Activated T-cell treated with anti-CD3 and anti-CD28 coated beads for 4 hours (primary cell): ENCODE measurements at regions not wholly inside any gene's neighbourhood (a gene's known extent, or its start where the extent isn't known, plus 50 kb on each side); places are given as distances from the start of the nearest gene placed in this dataset.
"Not testable (repeated sequence)": the region's sequence is repeated elsewhere in the genome, so short reads cannot be mapped to it uniquely, and the experiment has no call there.

ENCODE experiments used
- DNase-seq: peaks from one replicate; pipeline ENCODE4 v3.0.0-alpha.2; 2020

GRCh38 chr1:228994676-228995594 is 259.7 kb downstream of the RHOU start:
- no peak for DNase-seq

- no peak for DNase-seq
These were observed 261.0 kb downstream of the RHOU start for GRCh38 chr1:228996281-228996680.

- DNase-seq: no peak
These were observed 262.5 kb downstream of the RHOU start for GRCh38 chr1:228997721-228998144.

- no peak for DNase-seq
These were observed 262.9 kb downstream of the RHOU start for GRCh38 chr1:228998179-228998578.

- DNase-seq: no peak
These were observed 264.3 kb downstream of the RHOU start for GRCh38 chr1:228999446-229000170.

- DNase-seq: no peak
These were observed 264.9 kb downstream of the RHOU start for GRCh38 chr1:229000187-229000586.

- DNase-seq: no peak
These were observed 266.3 kb downstream of the RHOU start for GRCh38 chr1:229001467-229002011.

GRCh38 chr1:229002037-229002436 is 266.8 kb downstream of the RHOU start:
- no peak for DNase-seq

GRCh38 chr1:229002451-229002960 is 267.2 kb downstream of the RHOU start:
- no peak for DNase-seq

GRCh38 chr1:229003233-229004031 is 267.5 kb upstream of the RAB4A start:
- DNase-seq: no peak

GRCh38 chr1:229004066-229004833 is 266.7 kb upstream of the RAB4A start:
- no peak for DNase-seq

GRCh38 chr1:229005097-229005496 is 265.8 kb upstream of the RAB4A start:
- DNase-seq: no peak

- DNase-seq: no peak
These were observed 265.4 kb upstream of the RAB4A start for GRCh38 chr1:229005556-229005955.

- no peak for DNase-seq
These were observed 264.6 kb upstream of the RAB4A start for GRCh38 chr1:229006121-229006870.

GRCh38 chr1:229007167-229007566 is 263.7 kb upstream of the RAB4A start:
- DNase-seq: no peak

- no peak for DNase-seq
These were observed 263.2 kb upstream of the RAB4A start for GRCh38 chr1:229007701-229008100.

GRCh38 chr1:229008347-229008746 is 262.6 kb upstream of the RAB4A start:
- not testable (repeated sequence) for DNase-seq

- no peak for DNase-seq
These were observed 259.9 kb upstream of the RAB4A start for GRCh38 chr1:229011022-229011421.

GRCh38 chr1:229012823-229013222 is 258.1 kb upstream of the RAB4A start:
- DNase-seq: no peak

- no peak for DNase-seq
These were observed 256.9 kb upstream of the RAB4A start for GRCh38 chr1:229013981-229014380.

GRCh38 chr1:229015806-229016205 is 255.1 kb upstream of the RAB4A start:
- no peak for DNase-seq
